ENCODE measurements at regions not wholly inside any gene's neighbourhood (a gene's known extent, or its start where the extent isn't known, plus 50 kb on each side); places are given as distances from the start of the nearest gene placed in this dataset.

DNA sequence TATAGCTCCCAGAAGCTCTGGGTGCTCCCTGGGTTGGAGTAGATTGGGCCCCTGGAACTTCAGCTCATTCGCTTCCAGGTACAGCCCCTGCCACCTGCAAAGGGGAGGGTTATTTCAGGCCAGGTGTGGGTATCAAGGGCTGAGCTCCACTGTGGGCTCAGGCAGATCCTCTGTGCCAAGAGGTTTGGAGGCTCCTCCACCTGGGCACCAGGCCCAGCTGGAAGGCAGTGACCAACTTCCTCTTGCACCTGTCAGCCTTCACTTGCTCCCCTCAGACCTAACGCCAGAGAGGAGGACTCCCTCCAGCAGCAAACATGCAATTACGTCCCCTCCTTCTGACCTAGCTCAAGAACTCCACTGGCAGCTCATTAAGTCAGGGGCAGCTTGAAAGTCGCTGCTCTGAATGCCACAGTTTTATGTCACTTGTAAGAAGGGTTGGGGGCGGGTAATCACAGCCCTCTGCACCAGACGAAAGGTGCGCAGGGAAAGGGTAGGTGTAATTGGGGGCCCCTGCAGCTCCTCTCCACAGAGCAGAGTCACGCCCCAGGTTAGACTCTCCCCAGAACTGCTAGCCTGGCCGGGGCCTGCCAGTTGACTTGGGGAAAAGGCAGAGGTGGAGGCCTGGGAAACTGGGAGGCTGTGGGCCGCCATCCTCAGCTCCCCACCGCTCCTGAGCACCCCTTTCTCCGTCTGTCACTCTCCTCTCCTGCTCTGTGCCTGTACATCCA, 125.0 kb upstream of the TMPRSS2 start:
- no peak for DNase-seq (ENCODE audit: low read depth)

DNA sequence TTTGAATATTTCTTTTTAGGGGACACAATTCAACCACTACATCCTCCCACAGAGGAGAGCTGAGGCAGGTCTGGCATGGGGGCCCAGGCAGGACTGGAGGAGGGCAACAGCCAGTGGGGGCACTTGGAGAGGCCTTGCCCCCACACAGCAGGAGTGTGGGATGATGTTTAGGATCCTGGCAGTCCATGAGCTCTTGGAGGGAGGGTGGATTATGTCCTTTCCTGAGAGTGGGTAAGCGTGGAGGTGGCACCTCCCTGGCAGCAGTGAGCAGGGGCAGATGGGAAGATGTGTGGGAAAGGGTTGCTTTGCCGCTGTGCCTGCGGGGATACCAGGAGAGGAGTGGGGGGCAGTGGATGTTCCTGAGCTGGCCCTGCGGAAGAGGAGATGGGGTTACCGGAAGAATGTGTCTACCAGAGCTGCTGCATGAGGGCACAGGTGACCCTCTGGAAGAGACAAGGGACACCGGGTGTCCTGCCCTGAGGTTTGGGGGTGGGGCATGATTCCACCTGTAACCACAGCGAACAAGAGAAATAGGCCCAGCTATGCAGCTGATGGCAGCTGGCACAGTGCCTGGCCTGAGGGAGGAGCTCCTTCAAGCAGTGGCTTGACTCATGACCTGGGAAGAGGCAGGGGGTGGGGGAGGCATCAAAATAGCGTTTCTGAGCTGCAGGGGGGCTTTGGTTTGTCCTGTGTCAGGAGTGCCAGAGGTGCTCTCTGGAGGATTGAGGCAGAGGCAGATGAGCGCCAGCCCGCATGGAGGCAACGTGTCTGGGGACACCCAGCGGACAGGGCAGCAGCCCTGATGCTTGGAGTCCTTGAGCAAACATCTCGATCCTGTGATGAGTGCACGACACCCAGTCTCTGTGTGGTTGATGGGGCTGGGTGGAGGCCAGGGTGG, 123.9 kb upstream of the TMPRSS2 start:
- DNase-seq (ENCODE audit: low read depth): peak; percentile 69

DNA sequence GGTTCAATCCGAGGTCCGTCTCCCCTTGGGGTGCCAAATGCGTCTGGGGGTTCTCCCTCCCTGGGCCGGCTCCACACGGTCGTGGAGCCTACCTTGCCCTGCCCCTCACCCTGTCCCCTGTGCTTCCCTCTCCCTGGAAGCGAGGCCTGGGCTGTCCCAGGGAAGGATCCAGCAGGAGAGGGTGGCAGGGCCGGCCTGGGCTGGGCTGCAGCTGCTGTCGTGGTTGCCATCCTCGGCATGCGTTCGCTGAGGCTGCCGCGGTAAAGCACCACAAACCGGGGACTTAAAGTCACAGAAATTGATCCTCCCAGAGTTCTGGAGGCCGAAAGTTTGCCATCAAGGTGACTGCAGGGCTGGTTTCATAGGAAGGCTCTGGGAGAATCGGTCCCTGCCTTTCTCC, 123.0 kb upstream of the TMPRSS2 start:
- DNase-seq (ENCODE audit: low read depth): no peak

DNA sequence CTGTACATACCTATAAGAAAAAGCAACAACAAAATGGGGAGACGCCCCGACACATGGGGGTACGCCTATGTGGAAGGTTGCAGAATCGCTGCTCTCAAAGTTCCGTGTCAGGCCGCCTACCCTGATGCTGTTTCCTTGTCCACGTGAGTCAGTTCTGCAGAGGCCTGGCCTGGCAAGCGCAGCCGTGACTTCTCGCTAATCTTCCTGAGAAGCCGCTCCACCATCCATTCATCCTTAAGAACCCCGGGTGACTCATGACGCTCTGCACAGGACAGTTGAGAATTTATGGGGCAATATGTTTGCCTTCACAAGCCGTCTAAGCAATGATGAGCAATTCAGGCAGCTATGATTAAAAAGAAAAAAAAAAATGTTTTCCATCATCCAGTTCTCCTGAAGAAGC, 122.3 kb upstream of the TMPRSS2 start:
- DNase-seq (ENCODE audit: low read depth): peak; percentile 100

DNA sequence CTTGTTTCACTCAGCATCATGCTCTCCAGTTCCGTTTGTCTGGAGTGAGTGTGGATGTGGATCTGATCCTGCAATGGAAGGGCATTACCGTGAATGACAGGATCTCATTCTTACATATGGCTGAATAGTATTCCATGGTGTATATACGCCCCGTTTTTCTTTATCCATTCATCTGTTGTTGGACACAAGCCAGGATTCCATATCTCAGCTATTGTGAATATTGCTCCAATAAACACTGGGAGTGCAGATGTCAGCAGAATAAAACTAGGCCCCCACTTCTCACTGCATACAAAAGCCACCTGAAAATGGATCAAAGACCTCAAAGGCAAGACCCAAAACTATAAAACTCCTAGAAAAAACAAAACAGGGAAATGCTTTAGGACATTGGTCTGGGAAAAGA, 120.3 kb upstream of the TMPRSS2 start:
- DNase-seq (ENCODE audit: low read depth): no peak

- peak; percentile 77 for DNase-seq (ENCODE audit: low read depth)
Measured at GRCh38 chr21:41627428-41627827, 119.5 kb upstream of the TMPRSS2 start.

GRCh38 chr21:41626021-41626420, 118.1 kb upstream of the TMPRSS2 start:
- no peak for DNase-seq (ENCODE audit: low read depth)

GRCh38 chr21:41625428-41625827, 117.5 kb upstream of the TMPRSS2 start:
- DNase-seq (ENCODE audit: low read depth): no peak

GRCh38 chr21:41624674-41625310, 116.8 kb upstream of the TMPRSS2 start:
- DNase-seq (ENCODE audit: low read depth): no peak

DNA sequence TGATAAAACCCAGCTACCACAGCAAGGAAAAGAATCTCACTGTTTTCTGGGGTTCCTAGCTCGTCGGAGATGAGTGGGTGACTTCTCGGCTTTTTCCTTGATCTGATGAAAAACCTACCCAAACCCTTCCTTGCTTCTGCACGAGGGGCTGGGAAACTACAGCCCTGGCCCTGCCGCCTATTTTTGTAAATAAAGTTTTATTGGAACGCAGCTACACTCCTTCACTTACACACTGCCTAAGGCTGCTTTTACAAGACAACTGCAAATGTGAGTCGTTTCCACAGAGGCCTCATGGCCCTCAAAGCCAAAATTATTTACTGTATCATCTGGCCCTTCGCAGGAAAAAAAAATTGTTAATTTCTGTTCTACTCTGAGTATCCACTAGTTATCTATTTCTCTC, 116.0 kb upstream of the TMPRSS2 start:
- no peak for DNase-seq (ENCODE audit: low read depth)

DNA sequence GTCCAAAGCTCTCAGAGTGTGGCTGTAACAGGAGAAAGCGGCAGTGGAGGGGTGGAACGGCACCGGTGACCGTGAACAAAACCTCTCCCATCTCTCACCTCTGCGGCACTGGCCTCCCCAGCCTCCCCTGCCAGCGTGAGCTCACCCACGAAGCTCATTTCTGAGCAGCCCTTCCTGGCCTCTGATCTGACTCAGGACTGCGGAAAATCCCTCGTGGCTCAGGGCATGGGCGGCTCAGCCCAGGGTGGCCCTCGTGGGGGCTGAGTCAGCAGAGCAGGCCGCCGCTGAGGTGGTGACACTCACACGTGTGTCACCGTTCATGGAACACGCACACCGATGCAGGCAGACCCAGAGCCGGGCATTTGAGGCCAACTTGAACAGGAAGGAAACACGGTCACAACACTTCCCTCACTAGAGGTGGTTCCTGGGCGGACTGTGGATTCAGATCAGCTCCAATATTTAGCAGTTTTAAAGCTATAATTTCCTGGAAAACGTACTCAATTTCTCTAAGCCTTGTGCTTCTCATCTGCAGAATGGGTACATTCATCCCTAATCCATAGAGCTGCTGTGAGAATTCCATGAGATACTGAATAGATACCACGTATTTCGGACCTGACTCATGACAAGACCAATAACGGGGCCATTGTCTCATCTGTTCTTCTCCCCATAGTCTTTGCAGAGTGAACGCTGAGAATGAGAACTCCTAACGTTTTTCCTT, 115.0 kb upstream of the TMPRSS2 start:
- no peak for DNase-seq (ENCODE audit: low read depth)

DNA sequence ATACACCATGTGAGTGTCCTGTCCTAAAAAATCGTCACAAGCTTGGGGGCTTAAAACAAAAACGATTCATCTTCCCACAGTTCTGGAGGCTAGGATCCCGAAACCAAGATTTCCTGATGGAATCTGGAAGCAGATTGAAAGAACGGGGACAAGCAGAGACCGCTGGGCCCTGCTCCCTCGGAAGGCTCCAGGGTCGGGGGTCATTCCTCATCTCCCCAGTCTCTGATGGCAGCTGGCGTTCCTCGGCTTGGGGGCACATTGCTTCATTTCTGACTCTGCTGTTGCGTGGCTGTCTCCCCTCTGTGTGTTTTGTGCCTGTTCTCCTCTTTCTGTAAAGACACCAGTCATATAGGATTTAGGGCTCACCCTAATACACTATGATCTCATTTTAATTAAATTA, 114.2 kb upstream of the TMPRSS2 start:
- DNase-seq (ENCODE audit: low read depth): no peak

DNA sequence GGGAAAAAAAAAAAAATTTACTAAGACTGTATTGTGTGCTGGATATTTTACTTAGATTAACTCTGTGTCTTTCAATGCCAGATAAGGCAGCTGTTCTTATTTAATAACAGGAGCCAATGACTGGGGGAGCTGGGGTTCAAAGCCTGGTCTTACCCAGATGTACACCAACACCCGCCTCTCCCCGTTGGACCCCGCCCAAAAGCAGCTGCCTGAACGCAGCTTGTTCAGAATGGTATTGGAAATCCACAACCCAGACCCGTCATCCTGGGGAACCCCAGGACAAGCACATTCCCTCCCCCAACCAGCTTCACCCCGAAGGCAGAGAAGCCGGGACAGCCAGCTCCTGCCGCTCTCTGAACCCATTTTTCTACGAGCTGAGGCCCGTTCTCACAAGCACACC, 113.6 kb upstream of the TMPRSS2 start:
- DNase-seq (ENCODE audit: low read depth): no peak

GRCh38 chr21:41620982-41621381, 113.0 kb upstream of the TMPRSS2 start:
- peak; percentile 68 for DNase-seq (ENCODE audit: low read depth)

- no peak for DNase-seq (ENCODE audit: low read depth)
Measured at GRCh38 chr21:41620541-41620940, 112.6 kb upstream of the TMPRSS2 start.

- DNase-seq (ENCODE audit: low read depth): peak; percentile 99
Measured at GRCh38 chr21:41616031-41616591, 108.2 kb upstream of the TMPRSS2 start.

DNA sequence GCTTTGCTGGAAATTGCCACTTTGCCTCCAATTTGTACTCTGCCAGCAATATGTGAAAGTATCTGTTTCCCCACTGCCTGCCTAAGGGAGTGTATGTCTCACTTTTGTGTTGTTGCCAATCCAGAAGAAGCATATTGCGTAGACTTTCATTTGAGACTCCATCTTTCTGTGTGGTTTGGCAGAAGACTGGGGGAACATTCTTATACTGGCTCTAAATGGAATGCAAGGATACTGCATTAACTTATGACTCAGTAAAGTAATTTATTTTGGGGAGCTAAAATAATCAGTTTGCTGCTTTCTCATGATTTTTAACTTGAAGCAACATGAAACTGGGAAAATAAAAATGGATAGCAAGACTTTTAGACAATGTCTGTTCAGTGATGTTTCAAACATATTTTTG, 107.7 kb upstream of the TMPRSS2 start:
- peak; percentile 99 for DNase-seq (ENCODE audit: low read depth)

- DNase-seq (ENCODE audit: low read depth): no peak
Measured at GRCh38 chr21:41614511-41614910, 106.6 kb upstream of the TMPRSS2 start.

DNA sequence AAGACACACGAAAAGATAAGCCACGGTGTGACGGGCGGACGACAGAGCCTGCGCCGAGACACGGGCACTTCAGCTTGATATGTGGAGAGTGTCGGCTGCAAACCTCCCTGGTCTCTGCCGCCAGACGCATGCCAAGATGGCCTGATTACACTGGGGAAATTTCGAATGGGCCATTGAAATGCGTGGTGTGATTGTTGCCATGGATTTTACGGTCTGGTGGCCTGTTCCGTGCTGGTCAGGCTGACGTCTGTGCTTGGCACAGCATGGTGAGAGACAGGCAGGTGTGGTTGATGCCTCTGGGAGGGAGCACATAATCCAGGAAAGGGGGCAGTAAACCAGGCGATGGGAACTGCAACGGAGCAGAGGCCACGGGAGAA, 105.6 kb upstream of the TMPRSS2 start:
- DNase-seq (ENCODE audit: low read depth): no peak

GRCh38 chr21:41612674-41613532, 104.9 kb upstream of the TMPRSS2 start:
- DNase-seq (ENCODE audit: low read depth): peak; percentile 100
